Mucosa of descending colon (tissue), 3 donors: ENCODE measurements at regions not wholly inside any gene's neighbourhood (a gene's known extent, or its start where the extent isn't known, plus 50 kb on each side); places are given as distances from the start of the nearest gene placed in this dataset.

ENCODE experiments used
- ATAC-seq: fragments of 200-7000 bp; cut with Tn5 transposase; one replicate; pipeline ENCODE4 v1.9.1; 2020; ENCODE audit warnings: mild to moderate bottlenecking, moderate library complexity
- DNase-seq, 3 donors: peaks; one replicate each; pipeline ENCODE4 v3.0.0-alpha.2; 2020
- H3K36me3 ChIP-seq: fragments of 200-600 bp; one replicate; pipeline ENCODE4 v1.8.0; 2021; ENCODE audit warnings: low read depth, mild to moderate bottlenecking
- H3K4me1 ChIP-seq: fragments of 200-600 bp; one replicate; pipeline ENCODE4 v1.8.0; 2021; ENCODE audit warnings: low read depth, mild to moderate bottlenecking
- H3K4me3 ChIP-seq: fragments of 200-600 bp; one replicate; pipeline ENCODE4 v1.8.0; 2021; ENCODE audit warnings: mild to moderate bottlenecking
- H3K9me3 ChIP-seq: fragments of 200-600 bp; one replicate; pipeline ENCODE4 v1.8.0; 2021; ENCODE audit warnings: mild to moderate bottlenecking
- intact Hi-C, 2 donors: fragments of 100-400 bp; cut with DNase I in 1 of 2; cut with micrococcal nuclease in 1 of 2; formaldehyde crosslinking; loops; one replicate each; pipeline versions ENCODE4 v1.11.0 to v1.11.1; 2022; cut with DNase I, micrococcal nuclease
- TF ChIP-seq, protein P1 (sequence below): fragments of 200-600 bp; IDR thresholded peaks from one replicate; pipeline ENCODE4 v1.8.0; 2022; ENCODE audit warnings: antibody characterized with exemption, mild to moderate bottlenecking
- donor health status: DM: no; HTN: no; CAD: no; lungs with moderate emphysema.
- donor health status: DM: no; HTN: no; CAD: no.
- donor health status: DM: no; HTN: yes; CAD: no.

DNA sequence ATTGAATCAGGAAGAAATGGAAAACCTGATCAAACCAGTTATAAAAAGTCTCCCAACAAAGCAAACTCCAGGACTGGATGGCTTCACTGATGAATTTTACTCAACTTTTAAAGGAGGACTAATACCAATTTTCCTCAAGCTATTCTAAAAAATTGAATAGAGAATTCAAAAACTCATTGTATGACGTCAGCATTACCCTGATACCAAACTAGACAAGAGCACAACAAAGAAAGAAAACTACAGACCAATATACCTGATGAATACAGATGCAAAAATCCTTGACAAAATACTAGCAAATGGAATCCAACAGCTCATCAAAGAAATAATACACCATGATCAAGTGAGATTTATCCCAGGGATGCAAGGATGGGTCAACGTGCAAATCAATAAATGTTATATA lies 172.9 kb downstream of the FNDC1 start:
- Histone ChIP-seq H3K4me3 (no peak overlapping the region), H3K4me1 (no peaks in the 10 kb centered on the region), H3K9me3 (no peaks in the 10 kb centered on the region), H3K36me3 (no peaks in the 10 kb centered on the region)
- DNase-seq (no peak), ATAC-seq (no peak)
- TF ChIP-seq, protein P1, sequence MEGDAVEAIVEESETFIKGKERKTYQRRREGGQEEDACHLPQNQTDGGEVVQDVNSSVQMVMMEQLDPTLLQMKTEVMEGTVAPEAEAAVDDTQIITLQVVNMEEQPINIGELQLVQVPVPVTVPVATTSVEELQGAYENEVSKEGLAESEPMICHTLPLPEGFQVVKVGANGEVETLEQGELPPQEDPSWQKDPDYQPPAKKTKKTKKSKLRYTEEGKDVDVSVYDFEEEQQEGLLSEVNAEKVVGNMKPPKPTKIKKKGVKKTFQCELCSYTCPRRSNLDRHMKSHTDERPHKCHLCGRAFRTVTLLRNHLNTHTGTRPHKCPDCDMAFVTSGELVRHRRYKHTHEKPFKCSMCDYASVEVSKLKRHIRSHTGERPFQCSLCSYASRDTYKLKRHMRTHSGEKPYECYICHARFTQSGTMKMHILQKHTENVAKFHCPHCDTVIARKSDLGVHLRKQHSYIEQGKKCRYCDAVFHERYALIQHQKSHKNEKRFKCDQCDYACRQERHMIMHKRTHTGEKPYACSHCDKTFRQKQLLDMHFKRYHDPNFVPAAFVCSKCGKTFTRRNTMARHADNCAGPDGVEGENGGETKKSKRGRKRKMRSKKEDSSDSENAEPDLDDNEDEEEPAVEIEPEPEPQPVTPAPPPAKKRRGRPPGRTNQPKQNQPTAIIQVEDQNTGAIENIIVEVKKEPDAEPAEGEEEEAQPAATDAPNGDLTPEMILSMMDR, result no peak
- intact Hi-C loops, result no loop called here

DNA sequence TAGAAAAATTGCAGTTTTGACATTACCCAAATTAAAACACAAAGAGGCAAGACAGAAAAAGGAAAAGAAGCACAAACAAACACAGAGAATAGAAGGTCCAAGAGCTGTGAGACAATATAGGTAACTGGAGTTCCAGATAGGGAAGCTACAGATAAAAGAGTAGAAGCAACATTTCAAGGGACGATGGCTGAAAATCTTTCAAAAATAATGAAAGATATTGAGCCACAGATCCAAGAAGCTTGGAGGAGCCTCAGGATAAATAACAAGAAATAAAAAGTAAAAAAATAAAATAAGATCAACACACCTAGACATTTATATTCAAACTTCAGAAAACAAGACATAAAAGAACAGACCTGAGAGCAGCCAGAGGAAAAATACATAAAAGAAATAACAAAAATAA lies 164.9 kb downstream of the FNDC1 start:
- TF ChIP-seq, protein P1, result no peak
- H3K36me3 ChIP-seq, result no peaks in the 10 kb centered on the region
- no peaks in the 10 kb centered on the region for H3K4me1 ChIP-seq
- ATAC-seq, result no peak
- no peak for DNase-seq
- H3K9me3 ChIP-seq, result peaks cover 6% of the 10 kb centered on the region
- intact Hi-C loops, result no loop called here
- H3K4me3 ChIP-seq, result no peak overlapping the region

DNA sequence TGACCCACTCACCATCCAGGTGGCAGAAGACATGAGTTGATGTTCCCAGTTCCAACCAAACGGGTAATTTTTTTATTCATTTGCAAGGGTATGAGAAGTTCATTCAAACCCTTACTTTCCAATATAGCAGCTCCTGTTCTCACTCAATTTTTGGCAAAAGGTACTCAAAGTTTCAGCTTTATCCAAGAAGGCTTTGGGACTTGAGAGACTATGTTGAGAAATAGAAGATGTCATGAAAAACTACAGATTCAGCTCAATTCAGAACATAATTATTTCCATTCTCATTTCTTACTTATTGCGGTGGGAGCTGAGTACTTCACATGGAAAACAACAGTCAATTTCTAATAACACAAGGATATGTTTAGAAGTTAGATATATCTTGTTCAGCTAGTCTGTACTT lies 162.3 kb downstream of the FNDC1 start:
- TF ChIP-seq, protein P1, result no peak
- intact Hi-C loops, result no loop called here
- Histone ChIP-seq H3K36me3 (no peaks in the 10 kb centered on the region), H3K4me3 (no peak overlapping the region), H3K4me1 (no peaks in the 10 kb centered on the region), H3K9me3 (peaks cover 6% of the 10 kb centered on the region)
- ATAC-seq (no peak), DNase-seq (no peak)

DNA sequence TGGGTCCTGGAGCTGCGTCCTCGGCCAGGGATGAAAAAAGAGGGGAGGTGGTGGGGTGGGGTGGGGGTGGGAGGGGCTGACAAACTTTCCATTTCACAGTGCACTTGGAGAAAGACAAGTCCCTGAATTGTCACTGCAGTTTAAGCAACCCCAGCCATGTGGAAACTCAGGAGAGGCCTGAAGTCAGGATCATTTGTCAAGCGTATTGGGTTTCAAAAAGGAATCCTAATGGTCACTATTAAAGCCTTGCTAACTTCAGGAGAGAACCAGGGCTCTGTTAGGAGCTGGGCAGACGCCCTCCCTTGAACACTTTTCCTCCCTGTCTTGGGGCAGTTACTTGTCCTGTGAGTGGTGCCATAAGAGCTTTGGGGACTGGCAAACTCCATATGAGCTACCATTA lies 159.9 kb downstream of the FNDC1 start:
- no peak for DNase-seq
- H3K4me1 ChIP-seq, result no peaks in the 10 kb centered on the region
- TF ChIP-seq, protein P1, result no peak
- H3K4me3 ChIP-seq, result no peak overlapping the region
- no peaks in the 10 kb centered on the region for H3K36me3 ChIP-seq
- H3K9me3 ChIP-seq, result peaks cover 6% of the 10 kb centered on the region
- no peak for ATAC-seq
- intact Hi-C loops, result no loop called here

DNA sequence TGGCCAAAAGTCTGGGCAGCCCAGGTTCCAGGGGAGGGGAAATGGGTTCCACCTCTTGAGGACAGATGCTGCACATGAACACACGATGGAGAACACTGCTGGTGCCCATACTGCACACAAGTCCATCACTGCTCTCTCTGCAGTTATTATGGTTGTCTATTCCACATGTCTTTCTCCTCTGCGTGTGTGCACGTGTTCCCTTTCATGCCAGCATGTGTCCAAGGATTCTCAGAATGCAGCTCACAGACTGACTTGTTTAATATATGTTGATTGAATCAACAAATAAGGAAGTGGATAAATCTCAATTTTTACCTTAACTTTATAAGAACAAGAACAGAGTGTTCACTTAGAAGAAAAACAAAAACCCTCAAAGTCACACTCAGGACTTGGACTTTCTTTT lies 158.9 kb downstream of the FNDC1 start:
- Histone ChIP-seq H3K9me3 (no peaks in the 10 kb centered on the region), H3K36me3 (no peaks in the 10 kb centered on the region), H3K4me1 (no peaks in the 10 kb centered on the region), H3K4me3 (no peak overlapping the region)
- TF ChIP-seq, protein P1, result no peak
- no peak for ATAC-seq
- intact Hi-C loops, result no loop called here
- DNase-seq, result no peak

DNA sequence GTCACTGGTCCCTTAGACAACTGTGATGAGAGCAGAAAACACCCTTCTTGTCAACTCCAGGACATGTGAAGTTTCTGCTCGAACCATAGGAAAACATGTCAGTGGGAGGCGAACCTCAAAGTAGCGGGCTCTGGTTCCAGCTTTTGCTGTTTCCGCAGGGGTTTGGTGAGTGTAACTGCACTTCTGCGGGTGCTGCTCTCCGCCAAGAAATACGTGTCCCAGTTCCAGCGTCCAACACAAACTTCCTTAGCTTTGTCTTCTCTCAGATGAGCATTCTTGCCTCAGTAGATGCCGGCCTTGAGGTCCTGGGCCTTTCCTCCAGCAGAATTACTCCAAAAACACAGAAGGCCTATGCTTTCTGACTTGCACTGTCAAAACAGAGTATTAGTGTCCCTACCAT lies 156.3 kb downstream of the FNDC1 start:
- H3K9me3 ChIP-seq, result no peaks in the 10 kb centered on the region
- intact Hi-C loops, result no loop called here
- H3K36me3 ChIP-seq, result no peaks in the 10 kb centered on the region
- no peaks in the 10 kb centered on the region for H3K4me1 ChIP-seq
- DNase-seq (no peak), ATAC-seq (no peak)
- H3K4me3 ChIP-seq, result no peak overlapping the region
- TF ChIP-seq, protein P1, result no peak
